ENCODE measurements at regions not wholly inside any gene's neighbourhood (a gene's known extent, or its start where the extent isn't known, plus 50 kb on each side); places are given as distances from the start of the nearest gene placed in this dataset.

DNA sequence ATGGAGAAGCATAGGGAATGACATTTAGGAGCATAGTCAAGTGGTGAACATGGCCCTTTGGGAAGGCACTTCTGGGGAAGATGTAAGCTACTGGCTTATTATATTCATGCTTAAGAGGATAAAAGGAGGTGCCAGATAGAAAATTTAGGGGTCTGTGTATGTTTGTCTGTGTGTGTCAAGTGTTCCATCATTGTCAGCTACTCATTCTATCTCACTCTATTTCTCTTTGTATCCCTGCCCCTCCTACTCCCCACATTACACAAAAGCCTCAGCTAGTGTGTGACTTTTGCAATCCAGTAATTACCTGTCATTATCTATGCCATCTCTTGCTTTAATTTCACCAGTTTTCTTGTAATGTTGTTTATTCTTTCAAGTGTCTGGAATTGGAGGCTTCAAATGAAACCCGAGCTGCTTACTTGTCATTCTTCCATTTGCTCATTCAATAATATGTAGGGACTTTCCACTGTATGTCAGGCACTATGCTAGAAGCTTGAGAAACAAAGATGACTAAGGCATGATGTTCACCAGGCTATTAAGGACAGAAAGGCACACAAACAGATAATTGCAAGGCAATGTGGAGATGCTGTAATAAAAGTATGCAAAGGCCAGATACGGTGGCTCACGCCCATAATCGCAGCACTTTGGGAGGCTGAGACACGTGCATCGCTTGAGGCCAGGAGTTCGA is 229.8 kb upstream of the TEX13C start:
- no peak overlapping the region for H3K27ac Mint-ChIP-seq
- H3K4me1 Mint-ChIP-seq: no peaks in the 10 kb centered on the region
- H3K27me3 Mint-ChIP-seq: peaks cover 14% of the 10 kb centered on the region
- no peaks in the 10 kb centered on the region for H3K9me3 Mint-ChIP-seq
- no peak for ATAC-seq (replicated peaks)
- H3K36me3 Mint-ChIP-seq (ENCODE audit: low read depth): no peaks in the 10 kb centered on the region
- no peak overlapping the region for H3K4me3 Mint-ChIP-seq

DNA sequence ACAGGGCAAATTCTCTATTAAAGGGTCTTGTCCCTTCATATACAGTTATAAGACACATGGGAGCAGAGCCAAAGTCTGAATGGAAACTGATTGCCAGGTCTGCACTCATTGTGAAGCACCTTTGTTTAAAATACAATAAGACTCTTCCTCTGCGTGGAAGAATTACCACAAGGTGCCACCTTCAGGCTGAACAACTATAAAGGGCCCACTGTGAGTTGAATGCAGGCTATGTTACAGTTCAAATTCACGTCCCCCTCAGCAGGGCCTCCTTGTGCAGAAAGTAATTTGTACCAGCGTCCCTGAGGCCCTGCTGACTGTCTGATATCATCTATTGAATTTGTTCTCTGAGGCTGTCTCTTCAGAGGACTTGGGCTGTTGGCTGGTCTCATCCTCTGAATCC is 225.8 kb upstream of the TEX13C start:
- Mint-ChIP-seq H3K27me3 (peaks cover 6% of the 10 kb centered on the region), H3K9me3 (no peaks in the 10 kb centered on the region), H3K36me3 (ENCODE audit: low read depth) (no peaks in the 10 kb centered on the region), H3K4me3 (no peak overlapping the region), H3K27ac (no peak overlapping the region), H3K4me1 (no peaks in the 10 kb centered on the region)
- no peak for ATAC-seq (replicated peaks)

DNA sequence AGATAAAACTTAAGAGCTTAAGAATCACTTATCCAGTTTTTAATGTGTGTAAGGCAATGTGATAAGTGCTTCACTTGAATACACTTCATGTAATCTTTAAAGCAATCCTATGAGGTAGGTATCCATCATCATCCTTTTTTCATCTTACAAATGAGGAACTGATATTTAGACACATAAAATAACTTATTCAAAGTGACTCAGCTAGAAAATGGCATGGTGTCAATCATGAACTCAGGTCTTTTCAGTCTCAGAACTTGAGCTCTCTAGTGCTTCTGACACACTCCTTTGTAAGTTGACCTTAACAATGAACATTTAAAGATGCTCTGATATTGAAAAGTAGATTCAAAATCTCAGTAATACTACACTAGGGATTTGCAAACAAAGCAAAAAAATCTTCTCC is 224.8 kb upstream of the TEX13C start:
- H3K4me3 Mint-ChIP-seq: no peak overlapping the region
- no peaks in the 10 kb centered on the region for H3K36me3 Mint-ChIP-seq (ENCODE audit: low read depth)
- ATAC-seq (replicated peaks): no peak
- no peaks in the 10 kb centered on the region for H3K9me3 Mint-ChIP-seq
- H3K4me1 Mint-ChIP-seq: no peaks in the 10 kb centered on the region
- no peak overlapping the region for H3K27ac Mint-ChIP-seq
- peaks cover 6% of the 10 kb centered on the region for H3K27me3 Mint-ChIP-seq

GRCh38 chrX:125096469-125096868 is 223.2 kb upstream of the TEX13C start:
- H3K27me3 Mint-ChIP-seq: no peaks in the 10 kb centered on the region
- no peak overlapping the region for H3K4me3 Mint-ChIP-seq
- H3K9me3 Mint-ChIP-seq: no peaks in the 10 kb centered on the region
- no peak overlapping the region for H3K27ac Mint-ChIP-seq
- H3K4me1 Mint-ChIP-seq: no peaks in the 10 kb centered on the region
- no peak for ATAC-seq (replicated peaks)
- no peaks in the 10 kb centered on the region for H3K36me3 Mint-ChIP-seq (ENCODE audit: low read depth)

GRCh38 chrX:125096870-125097269 is 222.8 kb upstream of the TEX13C start:
- no peak overlapping the region for H3K27ac Mint-ChIP-seq
- no peaks in the 10 kb centered on the region for H3K4me1 Mint-ChIP-seq
- no peak overlapping the region for H3K4me3 Mint-ChIP-seq
- H3K36me3 Mint-ChIP-seq (ENCODE audit: low read depth): no peaks in the 10 kb centered on the region
- no peak for ATAC-seq (replicated peaks)
- H3K27me3 Mint-ChIP-seq: no peaks in the 10 kb centered on the region
- no peaks in the 10 kb centered on the region for H3K9me3 Mint-ChIP-seq

DNA sequence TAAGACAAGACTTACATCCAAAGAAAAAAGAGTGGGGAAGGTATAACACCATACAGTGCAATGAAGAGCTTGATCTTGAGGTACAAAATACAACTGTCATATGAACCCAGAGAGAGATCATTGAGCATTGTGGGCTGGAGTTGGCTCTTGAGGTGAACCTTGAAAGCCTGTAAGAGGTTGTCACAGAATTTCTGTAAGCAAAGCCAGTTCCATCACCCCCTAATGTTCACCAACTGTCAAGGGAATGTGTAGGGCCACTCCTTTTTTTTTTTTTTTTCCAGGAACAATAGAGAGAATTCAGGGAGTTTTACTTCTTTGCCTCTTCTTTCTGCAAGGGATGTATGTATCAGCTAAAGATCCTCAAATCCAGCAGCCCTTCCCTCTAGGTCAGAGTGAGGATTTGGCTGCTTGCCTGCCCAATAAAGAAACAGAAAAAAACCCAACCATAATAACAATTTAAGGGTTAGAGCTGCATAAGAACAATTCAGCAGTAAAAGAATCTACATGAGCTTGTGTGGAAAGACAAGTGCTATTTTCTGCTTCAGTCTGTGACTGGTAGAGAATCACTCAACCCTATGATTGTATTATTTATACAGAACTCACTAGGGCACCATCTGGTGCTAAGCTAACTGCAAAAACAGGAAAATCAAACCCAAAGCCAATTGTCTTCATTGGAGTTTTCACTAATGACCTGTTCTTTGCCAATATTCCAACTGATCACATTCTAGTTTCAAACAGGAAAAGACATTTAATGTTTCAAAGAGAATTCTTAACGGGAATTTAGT is 217.5 kb upstream of the TEX13C start:
- Mint-ChIP-seq H3K27ac (no peak overlapping the region), H3K9me3 (no peaks in the 10 kb centered on the region), H3K4me3 (no peak overlapping the region), H3K36me3 (ENCODE audit: low read depth) (no peaks in the 10 kb centered on the region), H3K4me1 (no peaks in the 10 kb centered on the region), H3K27me3 (no peaks in the 10 kb centered on the region)
- no peak for ATAC-seq (replicated peaks)

DNA sequence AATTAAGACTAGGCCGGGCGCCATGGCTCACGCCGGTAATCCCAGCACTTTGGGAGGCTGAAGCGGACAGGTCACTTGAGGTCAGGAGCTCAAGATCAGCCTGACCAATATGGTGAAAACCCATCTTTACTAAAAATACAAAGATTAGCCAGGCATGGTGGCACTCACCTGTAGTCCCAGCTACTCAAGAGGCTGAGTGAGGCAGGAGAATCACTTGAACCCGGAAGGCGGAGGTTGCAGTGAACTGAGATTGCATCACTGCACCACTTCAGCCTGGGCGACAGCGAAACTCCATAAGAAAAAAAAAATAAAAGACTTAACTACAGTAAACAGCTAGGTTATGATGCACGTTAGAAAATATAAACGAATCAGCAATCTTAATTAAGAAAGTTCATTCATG is 216.0 kb upstream of the TEX13C start:
- Mint-ChIP-seq H3K27ac (no peak overlapping the region), H3K9me3 (no peaks in the 10 kb centered on the region), H3K4me3 (no peak overlapping the region), H3K4me1 (no peaks in the 10 kb centered on the region), H3K27me3 (no peaks in the 10 kb centered on the region), H3K36me3 (ENCODE audit: low read depth) (no peaks in the 10 kb centered on the region)
- ATAC-seq (replicated peaks): no peak

DNA sequence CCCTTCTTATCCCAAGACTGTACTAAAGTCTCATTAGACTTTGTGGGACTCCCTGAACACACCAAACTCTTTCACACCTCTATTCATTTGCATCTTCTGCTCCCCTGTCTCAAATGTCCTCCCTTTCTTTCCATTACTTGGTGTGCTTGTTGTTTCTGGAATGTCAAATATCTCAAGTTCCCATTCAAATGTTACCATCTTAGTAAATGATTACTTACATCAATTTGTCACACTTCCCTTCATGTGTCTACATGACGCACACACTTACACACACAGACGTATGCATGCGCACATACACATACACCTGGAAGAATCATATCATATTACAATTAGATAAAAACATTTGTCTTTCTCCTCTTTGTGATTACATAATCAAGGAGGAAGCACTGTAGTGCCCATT is 210.8 kb upstream of the TEX13C start:
- peaks cover 4% of the 10 kb centered on the region for H3K27me3 Mint-ChIP-seq
- no peaks in the 10 kb centered on the region for H3K9me3 Mint-ChIP-seq
- no peaks in the 10 kb centered on the region for H3K36me3 Mint-ChIP-seq (ENCODE audit: low read depth)
- no peak overlapping the region for H3K27ac Mint-ChIP-seq
- no peaks in the 10 kb centered on the region for H3K4me1 Mint-ChIP-seq
- no peak for ATAC-seq (replicated peaks)
- no peak overlapping the region for H3K4me3 Mint-ChIP-seq

DNA sequence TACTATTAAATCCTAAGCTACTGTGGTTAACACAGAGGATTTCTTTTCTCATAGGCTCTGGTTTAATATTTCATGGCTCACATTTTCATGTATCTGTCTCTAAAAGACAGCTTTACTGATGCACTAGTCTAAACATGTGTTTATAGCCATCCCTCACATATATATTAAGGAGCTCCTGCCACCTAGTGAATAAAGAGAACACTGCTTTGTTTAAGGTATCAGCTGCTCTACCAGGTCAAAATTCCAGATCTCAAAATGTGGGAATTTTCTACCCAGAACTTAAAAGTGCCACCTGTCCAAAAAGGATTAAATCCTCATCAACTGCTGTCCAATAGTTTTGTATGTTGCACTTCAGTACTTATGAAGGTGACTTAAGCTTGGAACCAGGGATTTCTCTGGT is 188.5 kb upstream of the TEX13C start:
- no peak for ATAC-seq (replicated peaks)

DNA sequence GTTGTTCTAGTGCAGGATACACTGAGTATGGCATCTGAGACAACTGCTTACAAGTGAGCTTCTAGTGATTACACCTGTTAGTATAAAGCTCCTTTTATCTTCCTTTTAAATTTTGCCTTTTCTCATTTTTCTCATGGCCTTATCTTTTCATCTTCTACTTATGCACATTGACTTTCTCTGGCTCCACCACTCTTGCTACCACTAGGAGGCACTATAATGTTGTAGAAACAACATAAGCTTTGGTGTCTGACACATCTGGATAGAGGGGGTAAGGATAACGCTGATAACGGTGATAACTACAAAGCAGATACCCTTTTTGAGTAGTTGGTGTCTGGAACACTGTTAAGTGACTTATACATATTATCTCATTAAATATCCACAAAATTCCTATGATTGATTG is 187.4 kb upstream of the TEX13C start:
- H3K27me3 Mint-ChIP-seq: peaks cover 4% of the 10 kb centered on the region
- H3K9me3 Mint-ChIP-seq: no peaks in the 10 kb centered on the region
- no peaks in the 10 kb centered on the region for H3K4me1 Mint-ChIP-seq
- no peak overlapping the region for H3K4me3 Mint-ChIP-seq
- H3K36me3 Mint-ChIP-seq (ENCODE audit: low read depth): no peaks in the 10 kb centered on the region
- no peak overlapping the region for H3K27ac Mint-ChIP-seq
- ATAC-seq (replicated peaks): no peak

More for the DNA sequence above, 188.5 kb upstream of the TEX13C start:
- Mint-ChIP-seq H3K27ac (no peak overlapping the region), H3K4me3 (no peak overlapping the region), H3K9me3 (no peaks in the 10 kb centered on the region), H3K4me1 (no peaks in the 10 kb centered on the region), H3K36me3 (ENCODE audit: low read depth) (no peaks in the 10 kb centered on the region), H3K27me3 (peaks cover 4% of the 10 kb centered on the region)

DNA sequence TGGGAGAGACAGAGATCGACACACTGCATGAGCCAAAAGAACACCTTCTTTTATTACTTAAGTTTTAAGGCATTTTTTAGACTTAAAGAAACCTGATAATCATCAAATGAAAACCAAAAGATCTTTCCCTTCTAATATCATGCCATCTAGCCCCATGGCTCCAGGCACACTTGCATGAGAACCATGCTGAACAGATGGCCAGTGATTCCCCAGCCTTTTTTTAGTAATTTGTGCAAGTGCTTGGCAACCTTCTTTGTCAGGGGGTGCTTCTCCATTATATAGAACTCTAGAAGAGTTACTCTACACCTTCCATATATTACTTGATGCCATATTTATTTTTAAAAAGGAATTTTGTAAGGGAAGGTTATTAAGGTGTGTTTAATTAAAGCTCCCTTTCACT is 182.2 kb upstream of the TEX13C start:
- no peak for ATAC-seq (replicated peaks)
- Mint-ChIP-seq H3K36me3 (ENCODE audit: low read depth) (no peaks in the 10 kb centered on the region), H3K27me3 (peaks cover 5% of the 10 kb centered on the region)

DNA sequence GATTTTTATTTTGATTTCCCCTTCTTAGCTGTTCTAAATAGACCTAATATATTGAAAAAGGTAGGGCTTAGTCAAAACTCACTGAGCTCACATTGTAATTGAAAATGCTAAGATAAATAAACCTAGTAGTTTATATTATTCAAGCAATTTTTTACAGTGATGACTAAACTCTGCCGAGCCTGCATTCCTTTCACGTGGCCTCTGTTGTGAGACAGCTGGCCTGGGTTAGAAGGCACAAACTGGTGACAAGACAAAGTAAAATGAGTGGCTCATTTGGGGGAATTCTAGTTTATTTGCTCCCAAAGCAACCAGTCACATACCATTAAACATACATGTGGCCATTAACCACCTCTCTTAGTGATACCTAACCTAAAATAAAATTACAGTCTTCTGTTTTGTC is 169.4 kb upstream of the TEX13C start:
- Mint-ChIP-seq H3K36me3 (ENCODE audit: low read depth) (no peaks in the 10 kb centered on the region), H3K27ac (no peak overlapping the region), H3K9me3 (no peaks in the 10 kb centered on the region), H3K27me3 (peaks cover 3% of the 10 kb centered on the region), H3K4me3 (no peak overlapping the region), H3K4me1 (no peaks in the 10 kb centered on the region)
- ATAC-seq (replicated peaks): no peak

More for the DNA sequence above, 182.2 kb upstream of the TEX13C start:
- no peaks in the 10 kb centered on the region for H3K4me1 Mint-ChIP-seq
- no peak overlapping the region for H3K27ac Mint-ChIP-seq
- H3K4me3 Mint-ChIP-seq: no peak overlapping the region
- H3K9me3 Mint-ChIP-seq: no peaks in the 10 kb centered on the region

DNA sequence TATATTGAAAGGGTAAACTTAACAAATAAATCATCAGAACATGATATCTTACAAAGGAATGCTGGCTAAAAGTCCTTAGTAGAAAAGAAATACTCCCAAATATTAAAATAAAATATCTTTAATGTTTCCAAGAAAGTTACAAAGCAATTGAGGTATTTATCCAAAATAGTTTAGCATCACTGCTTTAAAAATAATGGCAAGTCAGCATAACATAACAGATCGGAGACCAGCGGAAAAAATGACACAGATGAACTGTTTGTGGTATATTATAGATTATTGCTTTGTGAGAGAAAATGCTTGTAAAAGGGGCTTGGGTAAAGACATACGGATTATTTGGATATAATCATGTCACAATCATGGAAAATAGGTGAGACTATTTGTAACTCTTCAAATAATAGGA is 168.5 kb upstream of the TEX13C start:
- ATAC-seq (replicated peaks): no peak
- peaks cover 3% of the 10 kb centered on the region for H3K27me3 Mint-ChIP-seq
- H3K36me3 Mint-ChIP-seq (ENCODE audit: low read depth): no peaks in the 10 kb centered on the region
- H3K27ac Mint-ChIP-seq: no peak overlapping the region
- H3K4me3 Mint-ChIP-seq: no peak overlapping the region
- H3K4me1 Mint-ChIP-seq: no peaks in the 10 kb centered on the region
- no peaks in the 10 kb centered on the region for H3K9me3 Mint-ChIP-seq

- no peaks in the 10 kb centered on the region for H3K9me3 Mint-ChIP-seq
Observed at GRCh38 chrX:125152011-125152410, 167.7 kb upstream of the TEX13C start.

DNA sequence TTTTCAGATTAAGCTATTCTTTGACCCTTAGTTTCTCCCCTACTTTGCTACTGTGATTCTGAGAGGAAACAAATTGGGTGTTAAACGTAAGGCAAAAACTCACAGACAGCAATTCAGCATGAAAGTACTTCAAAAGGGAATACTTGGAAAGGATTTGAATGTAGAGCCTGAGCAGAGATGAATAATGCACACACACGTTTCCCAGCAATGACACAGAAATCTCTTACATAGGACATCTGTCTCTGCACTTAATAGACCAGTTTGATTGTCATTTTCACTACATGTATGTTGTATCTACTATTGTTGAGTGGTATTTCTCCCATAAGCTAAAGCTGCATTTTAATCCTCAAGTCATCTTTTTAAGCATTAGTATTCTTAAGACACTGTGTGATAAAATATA is 166.1 kb upstream of the TEX13C start:
- H3K36me3 Mint-ChIP-seq (ENCODE audit: low read depth): no peaks in the 10 kb centered on the region
- no peak for ATAC-seq (replicated peaks)
- H3K9me3 Mint-ChIP-seq: no peaks in the 10 kb centered on the region
- H3K4me1 Mint-ChIP-seq: no peaks in the 10 kb centered on the region
- peaks cover 3% of the 10 kb centered on the region for H3K27me3 Mint-ChIP-seq
- no peak overlapping the region for H3K4me3 Mint-ChIP-seq
- no peak overlapping the region for H3K27ac Mint-ChIP-seq

More at GRCh38 chrX:125152011-125152410, 167.7 kb upstream of the TEX13C start:
- no peak for ATAC-seq (replicated peaks)
- no peak overlapping the region for H3K27ac Mint-ChIP-seq
- H3K36me3 Mint-ChIP-seq (ENCODE audit: low read depth): no peaks in the 10 kb centered on the region
- H3K4me3 Mint-ChIP-seq: no peak overlapping the region
- H3K27me3 Mint-ChIP-seq: peaks cover 3% of the 10 kb centered on the region
- H3K4me1 Mint-ChIP-seq: no peaks in the 10 kb centered on the region

Data from activated T-helper 17 cell treated with anti-CD3 and anti-CD28 coated beads, Interleukin-2, amount 50 U/mL, for 72 hours (primary cell).